ENCODE measurements at regions not wholly inside any gene's neighbourhood (a gene's known extent, or its start where the extent isn't known, plus 50 kb on each side); places are given as distances from the start of the nearest gene placed in this dataset.

GRCh38 chr7:149565096-149565382 lies 67.4 kb upstream of the ZNF746 start:
- peaks cover 0 to 31% (median 26%) of the 10 kb centered on the region in 8 donors for H3K9me3 ChIP-seq
- TF ChIP-seq CTCF (IDR thresholded peaks at IDR 0.05 in 8 of 11, conservative IDR thresholded peaks at IDR 0.05 in 3 of 11) (no peak), POLR2AphosphoS5 (IDR thresholded peaks at IDR 0.05) (no peak), POLR2A (IDR thresholded peaks at IDR 0.05) (no peak)
- DNase-seq: no peak
- intact Hi-C loops (cut with DNase I; ENCODE audit: low total_unique reads): no loop called here
- H3K27ac ChIP-seq: no peak overlapping the region
- H3K27me3 ChIP-seq (replicated peaks in 1 of 7): no peaks in the 10 kb centered on the region
- H3K36me3 ChIP-seq: peaks cover 0 to 75% (median 7%) of the 10 kb centered on the region in 6 donors
- 71 to 93% (median 74%) methylated on average over 1 of the region's 1 CpG for WGBS, 5 donors
- H3K4me1 ChIP-seq: peaks cover 0 to 18% (median 0%) of the 10 kb centered on the region in 6 donors
- H3K4me3 ChIP-seq: no peak overlapping the region

GRCh38 chr7:149564340-149565095 lies 66.9 kb upstream of the ZNF746 start:
- no peak for DNase-seq
- Histone ChIP-seq H3K9me3 (peaks cover 0 to 26% (median 21%) of the 10 kb centered on the region in 8 donors), H3K27me3 (replicated peaks in 1 of 7) (no peaks in the 10 kb centered on the region), H3K36me3 (peaks cover 0 to 73% (median 8%) of the 10 kb centered on the region in 6 donors), H3K4me3 (no peak overlapping the region), H3K4me1 (peaks cover 0 to 21% (median 0%) of the 10 kb centered on the region in 6 donors), H3K27ac (no peak overlapping the region)
- no peak for TF ChIP-seq POLR2A (IDR thresholded peaks at IDR 0.05)
- TF ChIP-seq POLR2AphosphoS5 (IDR thresholded peaks at IDR 0.05): no peak
- no peak for TF ChIP-seq CTCF (IDR thresholded peaks at IDR 0.05 in 8 of 11, conservative IDR thresholded peaks at IDR 0.05 in 3 of 11)
- WGBS, 5 donors: 86 to 92% (median 88%) methylated on average over 4 of the region's 4 CpGs
- intact Hi-C loops (cut with DNase I; ENCODE audit: low total_unique reads): no loop called here

- Histone ChIP-seq H3K4me1 (peaks cover 0 to 21% (median 0%) of the 10 kb centered on the region in 6 donors), H3K36me3 (peaks cover 0 to 75% (median 22%) of the 10 kb centered on the region in 6 donors), H3K27ac (no peak overlapping the region), H3K27me3 (replicated peaks in 1 of 7) (no peaks in the 10 kb centered on the region), H3K4me3 (no peak overlapping the region), H3K9me3 (peaks cover 0 to 11% (median 6%) of the 10 kb centered on the region in 8 donors)
- TF ChIP-seq POLR2A (IDR thresholded peaks at IDR 0.05) (no peak), CTCF (IDR thresholded peaks at IDR 0.05 in 8 of 11, conservative IDR thresholded peaks at IDR 0.05 in 3 of 11) (no peak), POLR2AphosphoS5 (IDR thresholded peaks at IDR 0.05) (no peak)
- no peak for DNase-seq
- WGBS, 5 donors: 87 to 96% (median 91%) methylated on average over 4 of the region's 4 CpGs
- intact Hi-C loops (cut with DNase I; ENCODE audit: low total_unique reads): no loop called here
Measured at GRCh38 chr7:149562602-149563001, 65.0 kb upstream of the ZNF746 start.

GRCh38 chr7:149561072-149561471 lies 63.5 kb upstream of the ZNF746 start:
- intact Hi-C loops (cut with DNase I; ENCODE audit: low total_unique reads): no loop called here
- WGBS, 5 donors: 68 to 83% (median 74%) methylated on average over 3 of the region's 3 CpGs
- DNase-seq: no peak

More at GRCh38 chr7:149561072-149561471, 63.5 kb upstream of the ZNF746 start:
- peaks cover 0 to 11% (median 6%) of the 10 kb centered on the region in 8 donors for H3K9me3 ChIP-seq
- peaks cover 0 to 75% (median 31%) of the 10 kb centered on the region in 6 donors for H3K36me3 ChIP-seq
- TF ChIP-seq CTCF (IDR thresholded peaks at IDR 0.05 in 8 of 11, conservative IDR thresholded peaks at IDR 0.05 in 3 of 11) (no peak), POLR2AphosphoS5 (IDR thresholded peaks at IDR 0.05) (no peak), POLR2A (IDR thresholded peaks at IDR 0.05) (no peak)
- H3K27ac ChIP-seq: no peak overlapping the region
- H3K27me3 ChIP-seq (replicated peaks in 1 of 7): no peaks in the 10 kb centered on the region
- H3K4me3 ChIP-seq: no peak overlapping the region
- H3K4me1 ChIP-seq: peaks cover 0 to 21% (median 0%) of the 10 kb centered on the region in 6 donors

All from spleen (tissue), 11 donors.